Suprapubic skin (tissue), 4 donors: ENCODE measurements at regions not wholly inside any gene's neighbourhood (a gene's known extent, or its start where the extent isn't known, plus 50 kb on each side); places are given as distances from the start of the nearest gene placed in this dataset.

Experiments
- EP300 ChIP-seq: sonication (generic); formaldehyde crosslinking; IDR thresholded peaks from one replicate; pipeline ENCODE4 v1.6.1; 2017; ENCODE audit warnings: antibody characterized with exemption
- POLR2A ChIP-seq, 2 donors: fragments of 450-650 bp; IDR thresholded peaks; one replicate each; pipeline ENCODE4 v1.6.1; 2017; ENCODE audit warnings: antibody characterized with exemption in 2 of 2, mild to moderate bottlenecking in 2 of 2, moderate library complexity in 2 of 2
- POLR2AphosphoS5 ChIP-seq, 3 donors: sonication (generic); formaldehyde crosslinking; IDR thresholded peaks; one replicate each; pipeline ENCODE4 v1.6.1; 2017; ENCODE audit warnings: antibody characterized with exemption in 3 of 3

GRCh38 chr2:21792571-21792970, 668.8 kb downstream of the TDRD15 start:
- TF ChIP-seq EP300 (no peak), POLR2A (IDR thresholded peaks at IDR 0.05) (no peak), POLR2AphosphoS5 (IDR thresholded peaks at IDR 0.05) (no peak)
